HEK293 (cell line): ENCODE measurements at regions not wholly inside any gene's neighbourhood (a gene's known extent, or its start where the extent isn't known, plus 50 kb on each side); places are given as distances from the start of the nearest gene placed in this dataset.

Experiments used
- ZBTB10 ChIP-seq: fragments of 450-650 bp; formaldehyde crosslinking; IDR thresholded peaks from 2 replicates; pipeline ENCODE4 v1.5.1; 2016; ENCODE audit warnings: missing biosample characterization, missing genetic modification characterization

- no peak for TF ChIP-seq ZBTB10
Observed at GRCh38 chr1:116857092-116857491, 52.6 kb upstream of the PTGFRN start (continued).
